GM12878 (cell line): ENCODE measurements at regions not wholly inside any gene's neighbourhood (a gene's known extent, or its start where the extent isn't known, plus 50 kb on each side); places are given as distances from the start of the nearest gene placed in this dataset.

ENCODE experiments used
- ATAC-seq: fragments of 200-7000 bp; cut with Tn5 transposase; 3 replicates; pipeline ENCODE4 v1.9.1; 2020; ENCODE audit warnings: mild to moderate bottlenecking, moderate library complexity
- BruUV-seq: library from RNA; stranded (reverse); fragments of 400-500 nt; replicated peaks from 2 replicates; lab custom pipeline; 2021; lab: Mats Ljungman, UMichigan
- CTCF ChIA-PET: fragments of 300-600 bp; sonication (Branson Sonifier 250); formaldehyde crosslinking; extraction: SDS; loops from one replicate; lab custom pipeline; 2021; ENCODE audit warnings: inconsistent platforms; lab: Yijun Ruan, JAX
- POLR2A ChIA-PET: fragments of 350-600 bp; formaldehyde crosslinking; extraction: SDS; loops from one replicate; lab custom pipeline; 2021; ENCODE audit warnings: inconsistent platforms; lab: Charles Lee
- RAD21 ChIA-PET: fragments of 300-600 bp; sonication (Branson Sonifier 250); formaldehyde crosslinking; loops from one replicate; lab custom pipeline; 2023; ENCODE audit warnings: antibody characterized with exemption; ENCODE audit not compliant: unreplicated experiment; lab: Charles Lee
- SMC1A ChIA-PET: fragments of 300-600 bp; sonication (Branson Sonifier 250); formaldehyde crosslinking; loops from one replicate; lab custom pipeline; 2023; ENCODE audit not compliant: unreplicated experiment, uncharacterized antibody; lab: Charles Lee
- DNase-seq: peaks from one replicate; pipeline ENCODE4 v3.0.0-alpha.2; 2011; ENCODE audit warnings: low read depth, low spot score
- FAIRE-seq: peaks from 3 replicates; lab custom pipeline; 2011; peaks lifted over from hg19 to GRCh38; lab: Jason Lieb, UNC
- H2AFZ ChIP-seq: 2 replicates; pipeline ENCODE4 v1.6.0; 2011; ENCODE audit warnings: low read depth, low read length, control low read depth; ENCODE audit not compliant: control insufficient read depth
- H3K27ac ChIP-seq: 2 replicates; pipeline ENCODE4 v1.5.1; 2011; ENCODE audit warnings: control low read depth; ENCODE audit not compliant: control insufficient read depth, insufficient read depth
- H3K27me3 ChIP-seq, 2 experiments: replicated peaks in 1 of 2; 2 replicates each; pipeline versions ENCODE4 v1.6.0 to v1.6.1; 2011; ENCODE audit warnings: low read length in 1 of 2; ENCODE audit not compliant: control insufficient read depth in 2 of 2, insufficient read depth in 2 of 2
- H3K36me3 ChIP-seq, 2 experiments: 2 replicates each; pipeline ENCODE4 v1.5.1; 2011; ENCODE audit warnings: low read length in 1 of 2; ENCODE audit not compliant: control insufficient read depth in 2 of 2, insufficient read depth in 2 of 2
- H3K4me1 ChIP-seq: 2 replicates; pipeline ENCODE4 v1.6.1; 2011; ENCODE audit warnings: mild to moderate bottlenecking, low read length, moderate library complexity, mixed read lengths; ENCODE audit not compliant: control insufficient read depth, insufficient read depth
- H3K4me2 ChIP-seq: 2 replicates; pipeline ENCODE4 v1.6.0; 2011; ENCODE audit warnings: control low read depth; ENCODE audit not compliant: control insufficient read depth, insufficient read depth
- H3K4me3 ChIP-seq: fragments of 200-600 bp; sonication (generic); 2 replicates; pipeline ENCODE4 v1.5.1; 2016
- H3K79me2 ChIP-seq: 2 replicates; pipeline ENCODE4 v1.6.0; 2011; ENCODE audit warnings: low read length; ENCODE audit not compliant: control insufficient read depth, insufficient read depth
- H3K9ac ChIP-seq: 2 replicates; pipeline ENCODE4 v1.8.0; 2011; ENCODE audit warnings: low read length, control low read depth, mixed read lengths; ENCODE audit not compliant: control insufficient read depth, insufficient read depth
- H3K9me3 ChIP-seq: replicated peaks from 3 replicates; pipeline ENCODE4 v1.5.1; 2011; ENCODE audit warnings: mild to moderate bottlenecking, low read length; ENCODE audit not compliant: control insufficient read depth, insufficient read depth
- H4K20me1 ChIP-seq: 2 replicates; pipeline ENCODE4 v1.6.0; 2011; ENCODE audit not compliant: control insufficient read depth, insufficient read depth
- BCL11A ChIP-seq: IDR thresholded peaks from 2 replicates; pipeline ENCODE4 v1.6.1; 2011; ENCODE audit warnings: low read depth, low read length
- BMI1 ChIP-seq: fragments of 450-650 bp; IDR thresholded peaks from 2 replicates; pipeline ENCODE4 v1.6.1; 2016; ENCODE audit warnings: mild to moderate bottlenecking, moderate library complexity, borderline replicate concordance
- CBFB ChIP-seq: IDR thresholded peaks from 2 replicates; pipeline ENCODE4 v1.6.1; 2016; ENCODE audit warnings: antibody characterized with exemption, low read depth
- ESRRA ChIP-seq: IDR thresholded peaks from 2 replicates; pipeline ENCODE4 v1.6.1; 2012; ENCODE audit warnings: mild to moderate bottlenecking, low read length, improper control_type of control experiment
- FOS ChIP-seq: IDR thresholded peaks from 3 replicates; pipeline ENCODE4 v1.6.1; 2011; ENCODE audit warnings: borderline replicate concordance; ENCODE audit not compliant: insufficient read length; ENCODE audit errors: extremely low read depth
- IKZF2 ChIP-seq, 2 experiments: fragments of 450-650 bp; IDR thresholded peaks; 2 replicates each; pipeline ENCODE4 v1.6.1; 2017; ENCODE audit warnings: mild to moderate bottlenecking in 2 of 2, moderate library complexity in 2 of 2
- KAT2A ChIP-seq: conservative IDR thresholded peaks from 2 replicates; pipeline ENCODE4 v1.6.1; 2011; ENCODE audit warnings: low read depth, low read length; ENCODE audit not compliant: control insufficient read depth
- KLF5 ChIP-seq: fragments of 450-650 bp; IDR thresholded peaks from 2 replicates; pipeline ENCODE4 v1.6.1; 2014; ENCODE audit warnings: mild to moderate bottlenecking; ENCODE audit not compliant: partially characterized antibody
- RBBP5 ChIP-seq: fragments of 200-600 bp; sonication (generic); conservative IDR thresholded peaks from 2 replicates; pipeline ENCODE4 v1.6.1; 2016
- SPI1 ChIP-seq: IDR thresholded peaks from 2 replicates; pipeline ENCODE4 v1.6.1; 2011; ENCODE audit warnings: low read depth, mild to moderate bottlenecking, low read length, moderate library complexity, borderline replicate concordance; ENCODE audit not compliant: insufficient read depth
- STAT1 ChIP-seq: fragments of 450-650 bp; conservative IDR thresholded peaks from 2 replicates; pipeline ENCODE4 v1.6.1; 2014; ENCODE audit warnings: antibody characterized with exemption, mild to moderate bottlenecking
- ZZZ3 ChIP-seq: IDR thresholded peaks from 2 replicates; pipeline ENCODE4 v1.6.1; 2011; ENCODE audit warnings: low read depth; ENCODE audit not compliant: control insufficient read depth, insufficient read length
- WGBS: methylation state at CpG from one replicate; pipeline ENCODE4 v1.1.6; 2016; ENCODE audit warnings: low lambda C conversion rate; ENCODE audit not compliant: insufficient replicate concordance, insufficient coverage; ENCODE audit errors: missing lambda C conversion rate; 5-methylcytosine and 5-hydroxymethylcytosine counted together
- in situ Hi-C: fragments of 300-500 bp; cut with MboI; formaldehyde crosslinking; loops from 9 replicates; pipeline ENCODE4 v1.14.3; 2018; ENCODE audit warnings: mixed read lengths
- intact Hi-C: fragments of 100-400 bp; cut with micrococcal nuclease; formaldehyde crosslinking; loops from one replicate; pipeline ENCODE4 v1.14.2; 2022; ENCODE audit not compliant: unreplicated experiment
- TF ChIP-seq, protein P1 (sequence below): fragments of 450-650 bp; IDR thresholded peaks from 2 replicates; pipeline ENCODE4 v1.6.1; 2016; ENCODE audit warnings: mild to moderate bottlenecking, moderate library complexity, borderline replicate concordance
- TF ChIP-seq, protein P2 (sequence below): IDR thresholded peaks from 2 replicates; pipeline ENCODE4 v1.6.1; 2012; ENCODE audit warnings: low read depth, low read length, improper control_type of control experiment
- TF ChIP-seq, protein P3 (sequence below): fragments of 450-650 bp; IDR thresholded peaks from 2 replicates; pipeline ENCODE4 v1.6.1; 2018; ENCODE audit warnings: borderline replicate concordance, mild to moderate bottlenecking; ENCODE audit not compliant: partially characterized antibody
- TF ChIP-seq, protein P4 (sequence below): IDR thresholded peaks from 2 replicates; pipeline ENCODE4 v1.6.1; 2011; ENCODE audit warnings: low read depth, mild to moderate bottlenecking, low read length, moderate library complexity, borderline replicate concordance; ENCODE audit errors: extremely low read depth

DNA sequence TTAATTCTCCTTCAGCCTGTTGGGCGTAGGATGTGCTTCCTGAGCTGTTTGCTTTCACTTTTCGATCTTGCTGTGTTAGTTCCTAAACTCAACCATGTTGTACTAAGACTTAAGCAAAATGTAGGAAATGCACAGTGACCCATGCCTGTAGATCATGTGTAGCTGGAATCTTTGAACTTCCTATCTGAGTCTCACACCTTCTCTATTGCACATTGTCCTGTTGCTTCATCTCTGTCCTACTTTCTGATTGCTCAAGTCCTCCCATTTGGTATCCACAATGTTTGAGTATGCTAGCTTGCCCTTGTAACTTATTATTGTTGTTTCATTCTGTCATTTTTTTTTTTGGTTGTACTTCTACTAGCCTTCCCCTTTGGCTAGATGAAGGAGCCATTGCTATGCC, 239.6 kb downstream of the PPP1R2C start (continued):
- TF ChIP-seq, protein P1, sequence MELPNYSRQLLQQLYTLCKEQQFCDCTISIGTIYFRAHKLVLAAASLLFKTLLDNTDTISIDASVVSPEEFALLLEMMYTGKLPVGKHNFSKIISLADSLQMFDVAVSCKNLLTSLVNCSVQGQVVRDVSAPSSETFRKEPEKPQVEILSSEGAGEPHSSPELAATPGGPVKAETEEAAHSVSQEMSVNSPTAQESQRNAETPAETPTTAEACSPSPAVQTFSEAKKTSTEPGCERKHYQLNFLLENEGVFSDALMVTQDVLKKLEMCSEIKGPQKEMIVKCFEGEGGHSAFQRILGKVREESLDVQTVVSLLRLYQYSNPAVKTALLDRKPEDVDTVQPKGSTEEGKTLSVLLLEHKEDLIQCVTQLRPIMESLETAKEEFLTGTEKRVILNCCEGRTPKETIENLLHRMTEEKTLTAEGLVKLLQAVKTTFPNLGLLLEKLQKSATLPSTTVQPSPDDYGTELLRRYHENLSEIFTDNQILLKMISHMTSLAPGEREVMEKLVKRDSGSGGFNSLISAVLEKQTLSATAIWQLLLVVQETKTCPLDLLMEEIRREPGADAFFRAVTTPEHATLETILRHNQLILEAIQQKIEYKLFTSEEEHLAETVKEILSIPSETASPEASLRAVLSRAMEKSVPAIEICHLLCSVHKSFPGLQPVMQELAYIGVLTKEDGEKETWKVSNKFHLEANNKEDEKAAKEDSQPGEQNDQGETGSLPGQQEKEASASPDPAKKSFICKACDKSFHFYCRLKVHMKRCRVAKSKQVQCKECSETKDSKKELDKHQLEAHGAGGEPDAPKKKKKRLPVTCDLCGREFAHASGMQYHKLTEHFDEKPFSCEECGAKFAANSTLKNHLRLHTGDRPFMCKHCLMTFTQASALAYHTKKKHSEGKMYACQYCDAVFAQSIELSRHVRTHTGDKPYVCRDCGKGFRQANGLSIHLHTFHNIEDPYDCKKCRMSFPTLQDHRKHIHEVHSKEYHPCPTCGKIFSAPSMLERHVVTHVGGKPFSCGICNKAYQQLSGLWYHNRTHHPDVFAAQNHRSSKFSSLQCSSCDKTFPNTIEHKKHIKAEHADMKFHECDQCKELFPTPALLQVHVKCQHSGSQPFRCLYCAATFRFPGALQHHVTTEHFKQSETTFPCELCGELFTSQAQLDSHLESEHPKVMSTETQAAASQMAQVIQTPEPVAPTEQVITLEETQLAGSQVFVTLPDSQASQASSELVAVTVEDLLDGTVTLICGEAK, result no peak
- TF ChIP-seq KAT2A (no peak), ESRRA (no peak)

DNA sequence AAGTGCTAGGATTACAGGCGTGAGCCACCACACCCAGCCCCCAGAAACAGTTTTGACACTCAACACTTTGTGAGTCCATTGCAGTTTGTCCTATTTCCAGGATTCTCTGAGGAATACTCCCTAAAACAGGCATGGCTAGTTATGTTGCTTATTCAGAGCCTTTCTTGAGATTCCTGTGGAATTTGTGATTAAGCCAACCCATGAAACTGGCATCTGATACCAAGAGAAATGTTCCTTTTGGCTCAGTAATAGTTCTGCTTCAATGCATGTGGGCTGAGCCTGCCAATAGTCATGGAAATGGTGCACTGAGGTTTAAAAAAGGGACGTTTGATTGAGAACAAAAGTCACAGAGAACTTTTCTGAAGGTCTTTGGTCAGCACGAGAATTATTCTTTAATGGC, 241.7 kb downstream of the PPP1R2C start:
- ChIA-PET SMC1A (no interaction called here), CTCF (no interaction called here), POLR2A (no interaction called here), RAD21 (no interaction called here)
- H2AFZ ChIP-seq, result no peak overlapping the region
- no peaks in the 10 kb centered on the region for H3K27me3 ChIP-seq
- intact Hi-C loops (no loop called here), in situ Hi-C loops (no loop called here)
- no TSS peak for BruUV-seq
- no peaks in the 10 kb centered on the region for H3K36me3 ChIP-seq
- H3K4me2 ChIP-seq, result no peak overlapping the region
- FAIRE-seq (no peak), ATAC-seq (no peak), DNase-seq (no peak)
- WGBS, result 0% methylated on average over 3 of the region's 3 CpGs
- no peaks in the 10 kb centered on the region for H3K9me3 ChIP-seq
- no peak overlapping the region for H3K4me3 ChIP-seq
- H3K79me2 ChIP-seq, result no peaks in the 10 kb centered on the region
- no peaks in the 10 kb centered on the region for H3K4me1 ChIP-seq
- H3K27ac ChIP-seq, result no peak overlapping the region
- H4K20me1 ChIP-seq, result no peaks in the 10 kb centered on the region
- TF ChIP-seq STAT1, result no peak
- no peak for TF ChIP-seq FOS
- TF ChIP-seq, protein P2, sequence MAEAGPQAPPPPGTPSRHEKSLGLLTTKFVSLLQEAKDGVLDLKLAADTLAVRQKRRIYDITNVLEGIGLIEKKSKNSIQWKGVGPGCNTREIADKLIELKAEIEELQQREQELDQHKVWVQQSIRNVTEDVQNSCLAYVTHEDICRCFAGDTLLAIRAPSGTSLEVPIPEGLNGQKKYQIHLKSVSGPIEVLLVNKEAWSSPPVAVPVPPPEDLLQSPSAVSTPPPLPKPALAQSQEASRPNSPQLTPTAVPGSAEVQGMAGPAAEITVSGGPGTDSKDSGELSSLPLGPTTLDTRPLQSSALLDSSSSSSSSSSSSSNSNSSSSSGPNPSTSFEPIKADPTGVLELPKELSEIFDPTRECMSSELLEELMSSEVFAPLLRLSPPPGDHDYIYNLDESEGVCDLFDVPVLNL, result no peak
- TF ChIP-seq KLF5, result no peak
- TF ChIP-seq SPI1, result no peak
- no peak for TF ChIP-seq IKZF2 (IDR thresholded peaks at IDR 0.05)
- TF ChIP-seq, protein P3, sequence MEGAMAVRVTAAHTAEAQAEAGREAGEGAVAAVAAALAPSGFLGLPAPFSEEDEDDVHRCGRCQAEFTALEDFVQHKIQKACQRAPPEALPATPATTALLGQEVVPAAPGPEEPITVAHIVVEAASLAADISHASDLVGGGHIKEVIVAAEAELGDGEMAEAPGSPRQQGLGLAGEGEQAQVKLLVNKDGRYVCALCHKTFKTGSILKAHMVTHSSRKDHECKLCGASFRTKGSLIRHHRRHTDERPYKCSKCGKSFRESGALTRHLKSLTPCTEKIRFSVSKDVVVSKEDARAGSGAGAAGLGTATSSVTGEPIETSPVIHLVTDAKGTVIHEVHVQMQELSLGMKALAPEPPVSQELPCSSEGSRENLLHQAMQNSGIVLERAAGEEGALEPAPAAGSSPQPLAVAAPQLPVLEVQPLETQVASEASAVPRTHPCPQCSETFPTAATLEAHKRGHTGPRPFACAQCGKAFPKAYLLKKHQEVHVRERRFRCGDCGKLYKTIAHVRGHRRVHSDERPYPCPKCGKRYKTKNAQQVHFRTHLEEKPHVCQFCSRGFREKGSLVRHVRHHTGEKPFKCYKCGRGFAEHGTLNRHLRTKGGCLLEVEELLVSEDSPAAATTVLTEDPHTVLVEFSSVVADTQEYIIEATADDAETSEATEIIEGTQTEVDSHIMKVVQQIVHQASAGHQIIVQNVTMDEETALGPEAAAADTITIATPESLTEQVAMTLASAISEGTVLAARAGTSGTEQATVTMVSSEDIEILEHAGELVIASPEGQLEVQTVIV, result no peak
- no peak for TF ChIP-seq BMI1
- no peak for TF ChIP-seq CBFB
- no peak for TF ChIP-seq ZZZ3
- no peak for TF ChIP-seq RBBP5
- TF ChIP-seq BCL11A, result no peak
- TF ChIP-seq, protein P4, sequence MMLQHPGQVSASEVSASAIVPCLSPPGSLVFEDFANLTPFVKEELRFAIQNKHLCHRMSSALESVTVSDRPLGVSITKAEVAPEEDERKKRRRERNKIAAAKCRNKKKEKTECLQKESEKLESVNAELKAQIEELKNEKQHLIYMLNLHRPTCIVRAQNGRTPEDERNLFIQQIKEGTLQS, result no peak
- TF ChIP-seq, all 136 proteins: peak for 0
- H3K9ac ChIP-seq, result no peak overlapping the region
